Colonic mucosa (tissue), 4 donors: ENCODE measurements at regions not wholly inside any gene's neighbourhood (a gene's known extent, or its start where the extent isn't known, plus 50 kb on each side); places are given as distances from the start of the nearest gene placed in this dataset.
A peak's percentile ranks its signal among the peaks of the same experiment; 100 is the strongest.

Source experiments
- DNase-seq: peaks from one replicate; pipeline ENCODE4 v3.0.0-alpha.2; 2020
- H3K27ac ChIP-seq: fragments of 200-600 bp; one replicate; pipeline ENCODE4 v1.8.0; 2021
- H3K27me3 ChIP-seq: fragments of 200-600 bp; one replicate; pipeline ENCODE4 v1.8.0; 2021
- H3K36me3 ChIP-seq: fragments of 200-600 bp; one replicate; pipeline ENCODE4 v1.8.0; 2021
- H3K4me1 ChIP-seq: fragments of 200-600 bp; one replicate; pipeline ENCODE4 v1.8.0; 2021; ENCODE audit warnings: mild to moderate bottlenecking
- H3K4me3 ChIP-seq: fragments of 200-600 bp; one replicate; pipeline ENCODE4 v1.8.0; 2021
- H3K9ac ChIP-seq, 2 donors: one replicate each; pipeline ENCODE4 v1.7.0; 2013; ENCODE audit warnings: control low read depth in 2 of 2, low read depth in 2 of 2, low read length in 2 of 2
- H3K9me3 ChIP-seq: fragments of 200-600 bp; one replicate; pipeline ENCODE4 v1.8.0; 2021
- CTCF ChIP-seq: fragments of 200-600 bp; IDR thresholded peaks from one replicate; pipeline ENCODE4 v1.8.0; 2022; ENCODE audit warnings: antibody characterized with exemption, mild to moderate bottlenecking
- intact Hi-C: fragments of 100-400 bp; cut with DNase I; formaldehyde crosslinking; loops from one replicate; pipeline ENCODE4 v1.14.1; 2022
- donor health status: healthy.
- donor health status: DM: no; HTN: no; CAD: no.
- donor health status: DM: no; HTN: no; CAD: no.

- H3K4me3 ChIP-seq = no peak overlapping the region
- H3K9me3 ChIP-seq = no peaks in the 10 kb centered on the region
- no peak for TF ChIP-seq CTCF
- DNase-seq = no peak
- H3K36me3 ChIP-seq = no peaks in the 10 kb centered on the region
- intact Hi-C loops = loop anchor here (10.0 kb wide), 1 partner anchor 516 kb away; no protein-coding TSS in a partner anchor
- H3K9ac ChIP-seq = no peak overlapping the region
- H3K4me1 ChIP-seq = peaks cover 13% of the 10 kb centered on the region
- H3K27ac ChIP-seq = no peak overlapping the region
- no peaks in the 10 kb centered on the region for H3K27me3 ChIP-seq
Measured at GRCh38 chr6:6728169-6728941, 139.8 kb downstream of the LY86 start.

- intact Hi-C loops = loop anchor here (10.0 kb wide), 1 partner anchor 515 kb away; no protein-coding TSS in a partner anchor
- Histone ChIP-seq H3K36me3 (no peaks in the 10 kb centered on the region), H3K9me3 (no peaks in the 10 kb centered on the region), H3K4me1 (peaks cover 7% of the 10 kb centered on the region), H3K27me3 (no peaks in the 10 kb centered on the region), H3K9ac (no peak overlapping the region), H3K27ac (no peak overlapping the region), H3K4me3 (no peak overlapping the region)
- DNase-seq = no peak
- no peak for TF ChIP-seq CTCF
Measured at GRCh38 chr6:6729971-6730370, 141.5 kb downstream of the LY86 start.

GRCh38 chr6:6730831-6731230 lies 142.3 kb downstream of the LY86 start:
- intact Hi-C loops = no loop called here
- H3K36me3 ChIP-seq = no peaks in the 10 kb centered on the region
- no peaks in the 10 kb centered on the region for H3K4me1 ChIP-seq
- no peak overlapping the region for H3K27ac ChIP-seq
- no peaks in the 10 kb centered on the region for H3K27me3 ChIP-seq
- no peak for TF ChIP-seq CTCF
- no peak for DNase-seq
- no peak overlapping the region for H3K4me3 ChIP-seq
- H3K9ac ChIP-seq = no peak overlapping the region
- H3K9me3 ChIP-seq = no peaks in the 10 kb centered on the region

GRCh38 chr6:6734479-6735465 lies 146.3 kb downstream of the LY86 start:
- Histone ChIP-seq H3K4me1 (no peaks in the 10 kb centered on the region), H3K9ac (no peak overlapping the region), H3K27ac (no peak overlapping the region), H3K27me3 (no peaks in the 10 kb centered on the region), H3K4me3 (no peak overlapping the region), H3K36me3 (no peaks in the 10 kb centered on the region), H3K9me3 (no peaks in the 10 kb centered on the region)
- no peak for TF ChIP-seq CTCF
- intact Hi-C loops = no loop called here
- DNase-seq = no peak

- Histone ChIP-seq H3K4me1 (no peaks in the 10 kb centered on the region), H3K4me3 (no peak overlapping the region), H3K27ac (no peak overlapping the region), H3K9ac (no peak overlapping the region), H3K36me3 (no peaks in the 10 kb centered on the region), H3K9me3 (no peaks in the 10 kb centered on the region), H3K27me3 (no peaks in the 10 kb centered on the region)
- TF ChIP-seq CTCF = no peak
- DNase-seq = peak; percentile 50
- intact Hi-C loops = no loop called here
Measured at GRCh38 chr6:6736791-6737654, 148.5 kb downstream of the LY86 start.
